GM19035 (cell line): ENCODE measurements at regions not wholly inside any gene's neighbourhood (a gene's known extent, or its start where the extent isn't known, plus 50 kb on each side); places are given as distances from the start of the nearest gene placed in this dataset.

Source experiments
- ATAC-seq: cut with Tn5 transposase; IDR thresholded peaks from one replicate; pipeline ENCODE4 v1.9.1; 2021; ENCODE audit not compliant: unreplicated experiment

- no peak for ATAC-seq
Observed at GRCh38 chr15:93583968-93584367, 495.0 kb upstream of the RGMA start.

GRCh38 chr15:93583552-93583951 lies 494.5 kb upstream of the RGMA start:
- ATAC-seq = no peak

- no peak for ATAC-seq
Observed at GRCh38 chr15:93570527-93570926, 481.5 kb upstream of the RGMA start.

GRCh38 chr15:93566762-93567161 lies 477.8 kb upstream of the RGMA start:
- no peak for ATAC-seq

- no peak for ATAC-seq
Observed at GRCh38 chr15:93565201-93565600, 476.2 kb upstream of the RGMA start.

GRCh38 chr15:93563218-93563617 lies 474.2 kb upstream of the RGMA start:
- no peak for ATAC-seq

- ATAC-seq = no peak
Observed at GRCh38 chr15:93562395-93563123, 473.5 kb upstream of the RGMA start.

GRCh38 chr15:93557696-93558095 lies 468.7 kb upstream of the RGMA start:
- no peak for ATAC-seq

GRCh38 chr15:93553167-93553935 lies 464.3 kb upstream of the RGMA start:
- no peak for ATAC-seq

GRCh38 chr15:93543093-93543492 lies 454.1 kb upstream of the RGMA start:
- no peak for ATAC-seq

- ATAC-seq = no peak
Observed at GRCh38 chr15:93527374-93528050, 438.5 kb upstream of the RGMA start.

- ATAC-seq = no peak
Observed at GRCh38 chr15:93524432-93524831, 435.4 kb upstream of the RGMA start.

GRCh38 chr15:93523481-93523880 lies 434.5 kb upstream of the RGMA start:
- ATAC-seq = no peak

GRCh38 chr15:93520206-93520605 lies 431.2 kb upstream of the RGMA start:
- ATAC-seq = no peak

GRCh38 chr15:93519599-93519998 lies 430.6 kb upstream of the RGMA start:
- ATAC-seq = no peak

GRCh38 chr15:93517176-93517575 lies 428.2 kb upstream of the RGMA start:
- ATAC-seq = no peak

- no peak for ATAC-seq
Observed at GRCh38 chr15:93515256-93516051, 426.4 kb upstream of the RGMA start.

GRCh38 chr15:93506646-93507045 lies 417.6 kb upstream of the RGMA start:
- no peak for ATAC-seq

- no peak for ATAC-seq
Observed at GRCh38 chr15:93505506-93505905, 416.5 kb upstream of the RGMA start.

- ATAC-seq = no peak
Observed at GRCh38 chr15:93501946-93502345, 412.9 kb upstream of the RGMA start.

- ATAC-seq = no peak
Observed at GRCh38 chr15:93500155-93500554, 411.1 kb upstream of the RGMA start.
